COLO829 (cell line): ENCODE measurements at regions not wholly inside any gene's neighbourhood (a gene's known extent, or its start where the extent isn't known, plus 50 kb on each side); places are given as distances from the start of the nearest gene placed in this dataset.

Experiments used
- DNase-seq: peaks from one replicate; pipeline ENCODE4 v3.0.0; 2012; ENCODE audit warnings: low spot score

- no peak for DNase-seq
Measured at GRCh38 chr3:194279701-194280360, 71.3 kb downstream of the CPN2 start.

DNA sequence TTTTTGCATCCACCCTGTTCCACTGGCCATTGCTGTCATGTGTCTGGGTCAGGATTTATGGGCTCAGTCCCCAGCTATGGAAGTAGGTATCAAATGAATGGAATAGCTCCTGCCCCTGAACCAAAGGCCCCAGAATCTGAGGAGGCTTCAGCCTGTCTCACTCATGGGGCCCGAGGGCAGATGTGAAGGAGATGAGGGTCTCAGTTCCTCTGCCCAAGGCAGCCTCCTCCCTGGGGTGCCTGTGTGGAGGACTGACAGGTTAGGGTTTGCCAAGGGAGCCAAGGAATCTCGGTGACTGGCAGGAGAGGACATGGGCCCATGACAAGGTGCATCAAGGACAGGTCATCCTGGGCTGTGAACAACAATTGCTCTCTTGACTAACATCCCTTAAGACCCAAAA is 70.4 kb downstream of the CPN2 start:
- DNase-seq, result no peak

DNA sequence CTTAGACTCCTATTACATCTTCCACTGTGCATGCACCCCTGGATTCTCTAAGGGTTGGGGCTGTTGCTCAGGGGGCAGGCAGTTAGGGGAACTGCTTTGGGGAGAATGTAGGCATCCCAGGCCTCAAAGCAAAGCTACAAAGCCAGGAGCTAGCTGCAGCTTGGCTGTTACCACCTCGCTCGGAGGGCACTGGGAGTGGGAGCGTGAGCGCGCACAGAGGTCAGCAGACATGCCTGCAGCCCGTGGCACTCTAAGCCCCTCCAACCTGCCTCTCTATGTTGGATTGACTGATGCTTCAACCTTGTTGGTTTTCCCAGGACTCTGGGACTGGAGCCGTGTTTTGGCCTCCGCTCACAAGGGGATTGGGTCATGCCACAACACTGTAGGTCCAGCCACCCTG is 69.8 kb downstream of the CPN2 start:
- DNase-seq, result no peak

- no peak for DNase-seq
Measured at GRCh38 chr3:194281766-194282165, 69.4 kb downstream of the CPN2 start.

DNA sequence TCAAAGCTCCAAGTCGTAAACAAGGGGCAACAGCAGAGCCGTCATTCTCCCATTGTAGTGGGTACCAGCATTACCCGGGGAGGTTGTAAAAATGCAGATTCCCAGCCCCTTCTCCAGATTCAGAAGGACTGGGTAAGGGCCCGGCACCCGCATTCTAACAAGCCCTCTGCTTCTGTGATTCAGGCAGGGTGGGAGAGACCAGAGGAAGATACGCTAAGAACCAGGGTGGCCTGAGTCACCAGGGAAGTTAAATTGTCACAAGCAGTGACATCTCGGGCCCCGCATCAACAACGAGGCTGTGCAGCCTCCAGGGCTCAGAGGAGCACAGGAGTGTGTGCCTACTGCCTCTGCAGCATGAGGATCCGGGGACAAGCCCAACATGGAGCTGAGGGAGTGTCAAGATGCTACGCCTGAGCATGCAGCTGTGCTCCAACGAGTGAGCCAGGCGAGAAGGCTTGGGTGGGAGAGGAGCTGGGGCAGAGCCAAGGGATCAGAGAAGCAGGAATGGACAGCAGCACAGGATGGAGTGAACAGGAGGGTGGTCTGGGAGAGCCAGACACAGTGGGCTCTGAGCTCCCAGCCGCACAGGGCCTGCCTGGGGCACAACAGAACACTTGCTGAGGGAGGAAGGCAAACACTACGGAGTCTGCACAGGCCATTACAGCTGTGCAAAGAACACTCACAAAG is 68.5 kb downstream of the CPN2 start:
- DNase-seq, result no peak

GRCh38 chr3:194283221-194284006 is 67.7 kb downstream of the CPN2 start:
- no peak for DNase-seq

DNA sequence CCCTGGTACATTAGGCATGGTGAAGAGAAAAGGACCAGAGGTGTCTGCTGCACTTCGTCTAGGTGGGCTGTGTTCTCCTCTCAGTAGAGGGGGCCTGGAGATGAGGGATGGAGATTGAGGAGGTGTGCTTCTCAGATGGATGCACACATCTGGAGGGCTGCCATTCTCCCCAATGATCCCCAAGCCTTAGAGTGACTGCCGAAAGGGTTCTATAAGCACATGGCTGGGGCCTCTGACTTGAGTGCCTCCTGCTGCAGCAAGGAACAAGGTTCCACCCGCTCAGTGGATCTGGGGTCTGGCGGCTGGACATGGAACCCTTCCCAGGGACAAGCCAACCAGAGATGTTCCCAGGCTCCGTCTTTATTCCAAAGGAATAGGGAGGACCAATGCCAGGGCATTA is 66.8 kb downstream of the CPN2 start:
- DNase-seq, result no peak

DNA sequence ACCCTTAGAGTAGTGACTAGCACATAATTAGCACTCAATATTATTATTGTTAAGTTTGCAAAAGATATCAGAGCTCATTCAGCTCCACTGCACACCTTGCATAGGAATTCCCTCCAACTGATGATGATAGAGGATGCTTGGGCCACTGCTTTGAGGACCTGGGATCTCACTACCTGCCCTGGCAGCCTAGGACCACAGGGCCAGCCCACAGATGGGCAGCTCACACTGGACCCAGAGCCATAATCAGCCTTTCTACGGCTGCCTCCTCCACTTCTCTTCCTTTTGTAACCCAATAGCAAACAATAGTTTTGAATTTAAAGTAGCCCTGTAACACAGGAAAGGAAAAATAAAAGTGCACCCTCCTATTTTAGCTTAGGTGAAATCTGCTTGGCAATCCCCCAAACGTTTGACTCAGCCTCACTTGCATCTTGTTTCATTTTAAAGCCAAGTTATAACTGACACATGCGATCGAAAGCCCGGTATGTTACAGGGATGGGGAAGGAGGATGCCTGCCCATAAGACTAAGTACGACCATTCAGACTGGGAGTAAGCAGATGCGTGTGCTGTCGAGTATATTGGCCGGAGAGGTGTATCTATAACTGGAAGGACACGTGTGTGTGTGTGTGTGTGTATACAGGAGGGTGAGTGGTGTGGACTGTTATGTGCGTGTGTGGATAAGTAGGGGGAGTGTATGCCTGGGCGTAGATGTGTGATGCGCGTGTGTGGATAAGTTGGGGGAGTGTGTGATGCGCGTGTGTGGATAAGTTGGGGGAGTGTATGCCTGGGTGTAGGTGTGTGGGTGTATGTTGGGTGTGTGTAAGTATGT is 65.9 kb downstream of the CPN2 start:
- DNase-seq, result no peak

DNA sequence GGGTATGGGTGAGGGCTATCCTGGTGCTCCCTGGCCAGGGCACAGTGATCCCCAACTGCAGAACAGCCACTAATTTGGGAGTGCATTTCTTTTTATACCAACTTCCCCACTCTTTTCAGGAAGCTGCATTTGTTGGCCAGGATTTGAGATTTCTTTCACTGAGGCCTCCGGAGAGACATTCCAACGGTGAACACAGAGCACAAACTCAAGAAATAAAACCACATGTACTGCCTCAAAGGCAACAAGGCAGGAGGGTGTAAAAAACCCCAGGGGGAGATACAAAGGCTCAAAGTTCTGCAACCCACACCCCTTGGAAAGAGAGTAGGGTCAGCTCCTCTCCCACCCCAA is 65.3 kb downstream of the CPN2 start:
- no peak for DNase-seq

DNA sequence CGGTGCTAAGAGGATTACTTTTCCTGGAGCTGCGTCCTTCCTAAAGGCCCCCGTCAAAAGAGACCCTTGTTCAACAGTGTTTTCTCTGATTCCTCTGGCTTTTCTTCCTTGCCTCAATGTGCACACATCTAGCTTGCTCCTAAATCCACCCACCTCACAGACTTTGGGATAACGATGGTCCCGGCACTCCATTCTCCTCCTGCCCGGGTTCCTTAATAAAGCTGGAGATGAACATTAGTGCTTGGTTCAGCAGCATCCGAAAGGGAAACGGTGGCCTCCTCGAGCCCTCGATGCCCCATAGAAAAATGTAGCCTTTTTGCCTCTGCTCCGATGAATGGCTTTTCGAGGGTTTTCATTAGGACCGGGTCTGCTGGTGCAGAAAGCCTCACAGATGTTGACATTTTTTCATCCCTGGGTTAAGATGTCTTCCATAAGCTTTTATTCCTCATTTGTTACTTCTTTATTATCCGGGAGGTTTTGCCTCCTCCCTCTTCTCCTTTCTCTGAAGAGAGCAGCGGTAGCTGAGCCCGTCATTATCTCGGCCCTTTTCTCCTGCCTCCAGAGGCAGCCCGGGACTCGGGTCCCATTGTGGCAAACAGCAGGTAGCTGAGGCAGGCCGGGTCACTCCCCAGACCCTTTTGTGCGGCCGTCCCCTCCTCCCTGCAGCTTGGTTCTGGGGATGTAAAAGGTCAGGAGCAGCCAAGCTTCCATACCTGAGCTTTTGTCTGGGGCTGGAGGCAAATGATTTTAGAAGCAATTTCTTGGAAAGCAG is 64.6 kb downstream of the CPN2 start:
- no peak for DNase-seq

DNA sequence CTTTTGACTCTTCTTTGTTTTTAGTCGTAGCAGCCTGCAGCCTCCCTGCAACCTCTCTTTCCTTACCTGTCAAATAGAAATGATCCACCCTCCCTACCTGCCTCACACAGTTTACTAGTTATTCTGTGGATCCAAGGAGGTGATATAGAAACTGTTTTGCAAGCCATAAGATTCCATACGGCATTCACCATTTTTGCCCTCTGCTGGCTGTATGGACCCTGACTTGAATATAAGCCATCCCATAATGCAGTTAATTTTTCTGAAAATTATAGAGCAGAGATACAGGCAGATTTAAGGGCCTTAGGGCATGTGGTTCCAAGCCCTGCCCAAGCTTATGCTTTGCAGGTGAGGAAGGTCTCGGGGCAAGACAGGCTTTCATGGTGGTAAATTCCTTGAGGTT is 63.8 kb downstream of the CPN2 start:
- no peak for DNase-seq

GRCh38 chr3:194287977-194288706 is 63.0 kb downstream of the CPN2 start:
- DNase-seq, result no peak
